CD14-positive monocyte (primary cell): ENCODE measurements at regions not wholly inside any gene's neighbourhood (a gene's known extent, or its start where the extent isn't known, plus 50 kb on each side); places are given as distances from the start of the nearest gene placed in this dataset.
"Not testable (repeated sequence)": the region's sequence is repeated elsewhere in the genome, so short reads cannot be mapped to it uniquely, and the experiment has no call there.

ENCODE experiments used
- DNase-seq, 3 donors: peaks; one replicate each; pipeline ENCODE4 v3.0.0-alpha.2; 2011 to 2022
- H2AFZ ChIP-seq: 2 replicates; pipeline ENCODE4 v1.6.0; 2012; ENCODE audit warnings: mild to moderate bottlenecking, low read depth, low read length, inconsistent platforms; ENCODE audit not compliant: insufficient read depth, poor library complexity, severe bottlenecking
- H3K27ac ChIP-seq, 2 donors: 1 replicate in 1 of 2; 2 replicates in 1 of 2; pipeline ENCODE4 v1.5.1; 2012 to 2013; ENCODE audit warnings: low read length in 2 of 2, control low read depth in 1 of 2, inconsistent platforms in 1 of 2, low read depth in 1 of 2, mild to moderate bottlenecking in 1 of 2
- H3K27me3 ChIP-seq, 2 donors: one replicate each; pipeline versions ENCODE4 v1.6.0 to v1.6.1; 2011 to 2013; ENCODE audit warnings: low read length in 2 of 2; ENCODE audit not compliant: control insufficient read depth in 2 of 2, insufficient read depth in 2 of 2
- H3K36me3 ChIP-seq, 2 donors: replicated peaks in 1 of 2; 1 replicate in 1 of 2; 2 replicates in 1 of 2; pipeline versions ENCODE4 v1.5.1 to v1.6.1; 2012 to 2013; ENCODE audit warnings: low read length in 2 of 2, control low read depth in 1 of 2, inconsistent platforms in 1 of 2, mild to moderate bottlenecking in 1 of 2; ENCODE audit not compliant: insufficient read depth in 2 of 2, control insufficient read depth in 1 of 2
- H3K4me1 ChIP-seq, 2 donors: 1 replicate in 1 of 2; 2 replicates in 1 of 2; pipeline versions ENCODE4 v1.5.1 to v1.6.1; 2012 to 2013; ENCODE audit warnings: low read length in 2 of 2, control low read depth in 1 of 2, inconsistent platforms in 1 of 2, mild to moderate bottlenecking in 1 of 2, moderate library complexity in 1 of 2; ENCODE audit not compliant: insufficient read depth in 2 of 2, control insufficient read depth in 1 of 2
- H3K4me2 ChIP-seq: replicated peaks from 2 replicates; pipeline ENCODE3; 2012; ENCODE audit warnings: low read length, moderate library complexity, mild to moderate bottlenecking; ENCODE audit not compliant: poor library complexity, severe bottlenecking; ENCODE audit errors: extremely low read depth
- H3K4me3 ChIP-seq, 3 experiments: fragments of 200-600 bp in 1 of 3; sonication (generic) in 1 of 3; replicated peaks in 1 of 3; 1 replicate in 2 of 3; 2 replicates in 1 of 3; pipeline ENCODE4 v1.5.1; 2011 to 2013; ENCODE audit warnings: low read length in 3 of 3, mild to moderate bottlenecking in 3 of 3, control low read depth in 2 of 3, low read depth in 2 of 3, inconsistent platforms in 1 of 3, moderate library complexity in 1 of 3
- H3K79me2 ChIP-seq: 2 replicates; pipeline ENCODE4 v1.6.0; 2012; ENCODE audit warnings: mild to moderate bottlenecking, control low read depth, inconsistent platforms, low read length, moderate library complexity; ENCODE audit not compliant: insufficient read depth
- H3K9ac ChIP-seq: 2 replicates; pipeline ENCODE4 v1.6.0; 2017; ENCODE audit warnings: low read length, mild to moderate bottlenecking; ENCODE audit not compliant: insufficient read depth, poor library complexity, severe bottlenecking
- H3K9me3 ChIP-seq, 2 donors: replicated peaks in 1 of 2; 1 replicate in 1 of 2; 2 replicates in 1 of 2; pipeline versions ENCODE4 v1.5.1 to v1.6.1; 2012 to 2013; ENCODE audit warnings: low read length in 2 of 2, control low read depth in 1 of 2; ENCODE audit not compliant: control insufficient read depth in 1 of 2, insufficient read depth in 1 of 2
- H4K20me1 ChIP-seq: 2 replicates; pipeline ENCODE4 v1.6.0; 2012; ENCODE audit warnings: mild to moderate bottlenecking, low read length, control low read depth, moderate library complexity; ENCODE audit not compliant: insufficient read depth
- H3K27ac Mint-ChIP-seq, 7 donors: one replicate each; pipeline ENCODE4 v1.8.0; 2020; ENCODE audit warnings: mild to moderate bottlenecking in 7 of 7, mixed read lengths in 7 of 7, moderate library complexity in 6 of 7, inconsistent platforms in 2 of 7
- H3K27me3 Mint-ChIP-seq, 3 donors: one replicate each; pipeline ENCODE4 v1.8.0; 2021 to 2022; ENCODE audit warnings: low read depth in 3 of 3, mild to moderate bottlenecking in 3 of 3, mixed read lengths in 3 of 3, moderate library complexity in 3 of 3, inconsistent platforms in 1 of 3
- H3K36me3 Mint-ChIP-seq, 2 donors: one replicate each; pipeline ENCODE4 v1.8.0; 2020; ENCODE audit warnings: mixed read lengths in 2 of 2, inconsistent platforms in 1 of 2, mild to moderate bottlenecking in 1 of 2
- H3K4me1 Mint-ChIP-seq: one replicate; pipeline ENCODE4 v1.8.0; 2020; ENCODE audit warnings: mild to moderate bottlenecking, mixed read lengths
- H3K4me3 Mint-ChIP-seq, 2 donors: one replicate each; pipeline ENCODE4 v1.8.0; 2020; ENCODE audit warnings: mild to moderate bottlenecking in 2 of 2, mixed read lengths in 2 of 2, moderate library complexity in 1 of 2
- H3K9me3 Mint-ChIP-seq, 7 donors: one replicate each; pipeline ENCODE4 v1.8.0; 2020 to 2022; ENCODE audit warnings: mixed read lengths in 7 of 7, mild to moderate bottlenecking in 6 of 7, moderate library complexity in 6 of 7, inconsistent platforms in 2 of 7
- WGBS: methylation state at CpG from one replicate; pipeline ENCODE4 v1.1.5; 2013; ENCODE audit warnings: missing lambda C conversion rate; ENCODE audit not compliant: insufficient coverage; 5-methylcytosine and 5-hydroxymethylcytosine counted together
- intact Hi-C, 2 donors: fragments of 100-400 bp; cut with micrococcal nuclease; formaldehyde crosslinking; loops; one replicate each; pipeline versions ENCODE4 v1.15.0 to v1.15.1; 2023
- TF ChIP-seq, protein P1 (sequence below): fragments of 200-600 bp; IDR thresholded peaks from one replicate; pipeline ENCODE4 v1.8.0; 2022; ENCODE audit warnings: antibody characterized with exemption, mild to moderate bottlenecking

DNA sequence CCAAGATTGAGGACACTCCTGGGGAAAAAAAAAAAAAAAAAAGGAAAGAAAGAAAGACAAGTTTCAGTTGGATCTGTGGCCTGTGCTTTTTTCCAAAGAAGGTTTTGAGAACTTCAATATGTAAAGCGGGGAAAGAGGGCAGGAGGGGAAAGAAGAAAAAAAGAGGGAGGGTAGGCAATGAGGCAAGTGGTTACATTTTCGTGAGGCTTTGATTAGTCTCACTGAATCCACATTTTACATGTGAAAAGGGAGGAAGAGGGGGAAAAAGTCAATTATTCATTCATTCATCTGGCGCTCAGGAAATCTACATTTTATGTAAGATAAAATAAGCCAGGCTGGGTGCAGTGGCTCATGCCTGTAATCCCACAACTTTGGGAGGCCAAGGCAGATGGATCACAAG lies 315.2 kb upstream of the PAPPA start:
- intact Hi-C loops: no loop called here
- H3K79me2 ChIP-seq: no peaks in the 10 kb centered on the region
- Mint-ChIP-seq H3K4me3 (no peak overlapping the region), H3K27me3 (peaks cover 0 to 3% (median under 1%) of the 10 kb centered on the region in 3 donors), H3K4me1 (no peaks in the 10 kb centered on the region), H3K9me3 (peaks cover 0 to 17% (median 6%) of the 10 kb centered on the region in 7 donors), H3K36me3 (no peaks in the 10 kb centered on the region), H3K27ac (no peak overlapping the region)
- H3K4me2 ChIP-seq: no peak overlapping the region
- no peak overlapping the region for H2AFZ ChIP-seq
- no peak overlapping the region for H3K9ac ChIP-seq
- peaks cover 0 to 3% of the 10 kb centered on the region in 2 donors for H3K9me3 ChIP-seq
- DNase-seq: no peak
- H3K27me3 ChIP-seq: no peaks in the 10 kb centered on the region
- WGBS: 100% methylated on average over 1 of the region's 3 CpGs
- H3K36me3 ChIP-seq: no peaks in the 10 kb centered on the region
- no peak overlapping the region for H3K4me3 ChIP-seq
- TF ChIP-seq, protein P1, sequence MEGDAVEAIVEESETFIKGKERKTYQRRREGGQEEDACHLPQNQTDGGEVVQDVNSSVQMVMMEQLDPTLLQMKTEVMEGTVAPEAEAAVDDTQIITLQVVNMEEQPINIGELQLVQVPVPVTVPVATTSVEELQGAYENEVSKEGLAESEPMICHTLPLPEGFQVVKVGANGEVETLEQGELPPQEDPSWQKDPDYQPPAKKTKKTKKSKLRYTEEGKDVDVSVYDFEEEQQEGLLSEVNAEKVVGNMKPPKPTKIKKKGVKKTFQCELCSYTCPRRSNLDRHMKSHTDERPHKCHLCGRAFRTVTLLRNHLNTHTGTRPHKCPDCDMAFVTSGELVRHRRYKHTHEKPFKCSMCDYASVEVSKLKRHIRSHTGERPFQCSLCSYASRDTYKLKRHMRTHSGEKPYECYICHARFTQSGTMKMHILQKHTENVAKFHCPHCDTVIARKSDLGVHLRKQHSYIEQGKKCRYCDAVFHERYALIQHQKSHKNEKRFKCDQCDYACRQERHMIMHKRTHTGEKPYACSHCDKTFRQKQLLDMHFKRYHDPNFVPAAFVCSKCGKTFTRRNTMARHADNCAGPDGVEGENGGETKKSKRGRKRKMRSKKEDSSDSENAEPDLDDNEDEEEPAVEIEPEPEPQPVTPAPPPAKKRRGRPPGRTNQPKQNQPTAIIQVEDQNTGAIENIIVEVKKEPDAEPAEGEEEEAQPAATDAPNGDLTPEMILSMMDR: no peak
- no peaks in the 10 kb centered on the region for H4K20me1 ChIP-seq
- no peaks in the 10 kb centered on the region for H3K4me1 ChIP-seq
- H3K27ac ChIP-seq: no peak overlapping the region

DNA sequence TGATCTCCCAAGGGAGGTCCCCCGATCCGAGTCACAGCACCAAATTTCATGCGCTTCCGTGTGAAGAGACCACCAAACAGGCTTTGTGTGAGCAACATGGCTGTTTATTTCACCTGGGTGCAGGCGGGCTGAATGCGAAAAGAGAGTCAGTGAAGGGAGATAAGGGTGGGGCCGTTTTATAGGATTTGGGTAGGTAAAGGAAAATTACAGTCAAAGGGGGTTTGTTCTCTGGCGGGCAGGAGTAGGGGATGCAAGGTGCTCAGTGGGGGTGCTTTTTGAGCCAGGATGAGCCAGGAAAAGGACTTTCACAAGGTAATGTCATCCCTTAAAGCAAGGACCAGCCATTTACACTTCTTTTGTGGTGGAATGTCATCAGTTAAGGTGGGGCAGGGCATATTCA lies 309.2 kb upstream of the PAPPA start:
- H3K27ac Mint-ChIP-seq, H3K9ac ChIP-seq, H3K27ac ChIP-seq, H3K4me3 ChIP-seq, H3K4me3 Mint-ChIP-seq, H3K9me3 ChIP-seq, H2AFZ ChIP-seq, H3K36me3 Mint-ChIP-seq, intact Hi-C loops, H3K36me3 ChIP-seq, H3K79me2 ChIP-seq, H3K4me1 ChIP-seq, DNase-seq, H3K4me1 Mint-ChIP-seq, H3K27me3 ChIP-seq, H3K27me3 Mint-ChIP-seq, H4K20me1 ChIP-seq, H3K4me2 ChIP-seq: not testable (repeated sequence)
- H3K9me3 Mint-ChIP-seq: peaks cover 0 to 15% (median 2%) of the 10 kb centered on the region in 7 donors
- 85% methylated on average over 6 of the region's 8 CpGs for WGBS
